ENCODE measurements at regions not wholly inside any gene's neighbourhood (a gene's known extent, or its start where the extent isn't known, plus 50 kb on each side); places are given as distances from the start of the nearest gene placed in this dataset.

DNA sequence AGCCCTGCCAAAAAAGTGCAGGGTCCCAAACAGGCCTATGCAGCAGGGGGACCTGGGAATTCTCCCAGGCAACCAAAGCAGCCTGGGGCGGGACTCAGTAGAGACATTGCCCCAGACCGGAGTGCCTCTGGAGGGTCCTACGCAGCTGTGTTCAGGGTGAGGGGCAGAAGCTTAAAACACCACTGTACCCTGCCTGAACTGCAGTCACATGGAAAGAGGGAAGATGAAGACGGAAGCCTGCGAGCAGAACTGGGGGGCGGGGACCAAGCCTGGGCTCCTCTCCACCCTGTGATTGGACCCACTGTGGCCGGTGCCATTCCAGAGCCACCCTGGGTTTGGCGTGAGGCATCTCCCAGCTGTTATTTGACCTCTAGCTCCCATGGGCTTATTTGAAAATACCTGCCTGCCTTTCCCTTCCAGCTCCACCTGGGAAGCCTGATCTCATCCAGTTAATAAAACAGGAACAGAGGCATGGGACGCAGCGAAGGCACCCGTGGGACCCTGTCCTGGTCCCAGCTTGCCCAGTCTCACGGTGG, 183.1 kb downstream of the SMAD2 start:
- TF ChIP-seq CTCF (IDR thresholded peaks at IDR 0.05; ENCODE audit: extremely low read depth in 1 of 2, insufficient read depth in 1 of 2, low read depth in 1 of 2, low read length in 2 of 2) = no peak
- no peak for TF ChIP-seq POLR2A (IDR thresholded peaks at IDR 0.05; ENCODE audit: low read depth, low read length)
- no peak for TF ChIP-seq EZH2 (IDR thresholded peaks at IDR 0.05; ENCODE audit: borderline replicate concordance, low read depth, low read length, severe bottlenecking)
- no peak for TF ChIP-seq POLR2AphosphoS5 (IDR thresholded peaks at IDR 0.05; ENCODE audit: insufficient read depth, low read depth, low read length)
- no peak for TF ChIP-seq FOS (IDR thresholded peaks at IDR 0.05; ENCODE audit: borderline replicate concordance, insufficient read depth, low read length)
- TF ChIP-seq MAX (IDR thresholded peaks at IDR 0.05; ENCODE audit: insufficient read depth, insufficient read length) = no peak
- TF ChIP-seq JUN (IDR thresholded peaks at IDR 0.05; ENCODE audit: borderline replicate concordance, insufficient read depth, insufficient read length, low read depth) = no peak
